SU-DHL-6 (cell line): ENCODE measurements at regions not wholly inside any gene's neighbourhood (a gene's known extent, or its start where the extent isn't known, plus 50 kb on each side); places are given as distances from the start of the nearest gene placed in this dataset.

ENCODE experiments used
- EZH2phosphoT487 ChIP-seq: fragments of 200-600 bp; sonication (generic), shearing (Covaris generic); conservative IDR thresholded peaks from 2 replicates; pipeline ENCODE4 v1.6.1; 2018; ENCODE audit warnings: mild to moderate bottlenecking, antibody characterized with exemption, low read length, moderate library complexity, mixed read lengths
- TF ChIP-seq, protein P1 (sequence below): fragments of 200-600 bp; sonication (generic); IDR thresholded peaks from one replicate; pipeline ENCODE4 v1.5.1; 2017; ENCODE audit warnings: antibody characterized with exemption, mild to moderate bottlenecking, low read length, moderate library complexity; ENCODE audit not compliant: insufficient read depth, poor library complexity, severe bottlenecking

- TF ChIP-seq, protein P1, sequence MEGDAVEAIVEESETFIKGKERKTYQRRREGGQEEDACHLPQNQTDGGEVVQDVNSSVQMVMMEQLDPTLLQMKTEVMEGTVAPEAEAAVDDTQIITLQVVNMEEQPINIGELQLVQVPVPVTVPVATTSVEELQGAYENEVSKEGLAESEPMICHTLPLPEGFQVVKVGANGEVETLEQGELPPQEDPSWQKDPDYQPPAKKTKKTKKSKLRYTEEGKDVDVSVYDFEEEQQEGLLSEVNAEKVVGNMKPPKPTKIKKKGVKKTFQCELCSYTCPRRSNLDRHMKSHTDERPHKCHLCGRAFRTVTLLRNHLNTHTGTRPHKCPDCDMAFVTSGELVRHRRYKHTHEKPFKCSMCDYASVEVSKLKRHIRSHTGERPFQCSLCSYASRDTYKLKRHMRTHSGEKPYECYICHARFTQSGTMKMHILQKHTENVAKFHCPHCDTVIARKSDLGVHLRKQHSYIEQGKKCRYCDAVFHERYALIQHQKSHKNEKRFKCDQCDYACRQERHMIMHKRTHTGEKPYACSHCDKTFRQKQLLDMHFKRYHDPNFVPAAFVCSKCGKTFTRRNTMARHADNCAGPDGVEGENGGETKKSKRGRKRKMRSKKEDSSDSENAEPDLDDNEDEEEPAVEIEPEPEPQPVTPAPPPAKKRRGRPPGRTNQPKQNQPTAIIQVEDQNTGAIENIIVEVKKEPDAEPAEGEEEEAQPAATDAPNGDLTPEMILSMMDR = no peak
- TF ChIP-seq EZH2phosphoT487 = no peak
Observed at GRCh38 chr2:122028371-122029100, 273.1 kb downstream of the TSN start.
